Upper lobe of left lung (tissue), 6 donors: ENCODE measurements at regions not wholly inside any gene's neighbourhood (a gene's known extent, or its start where the extent isn't known, plus 50 kb on each side); places are given as distances from the start of the nearest gene placed in this dataset.

ENCODE experiments used
- ATAC-seq, 2 donors: fragments of 200-7000 bp; cut with Tn5 transposase; one replicate each; pipeline ENCODE4 v1.9.1; 2022; ENCODE audit warnings: mild to moderate bottlenecking in 2 of 2, moderate library complexity in 2 of 2; ENCODE audit not compliant: low FRiP score in 2 of 2
- DNase-seq, 2 donors: peaks; one replicate each; pipeline ENCODE4 v3.0.0-alpha.2; 2019 to 2020
- H3K27ac ChIP-seq, 4 donors: fragments of 200-600 bp; sonication (generic); one replicate each; pipeline ENCODE4 v1.5.1; 2016 to 2019
- H3K27me3 ChIP-seq, 4 donors: fragments of 200-600 bp; sonication (generic); one replicate each; pipeline ENCODE4 v1.5.1; 2017 to 2019
- H3K36me3 ChIP-seq, 4 donors: fragments of 200-600 bp; sonication (generic); one replicate each; pipeline ENCODE4 v1.5.1; 2016 to 2019
- H3K4me1 ChIP-seq, 4 donors: fragments of 200-600 bp; sonication (generic); one replicate each; pipeline ENCODE4 v1.5.1; 2018 to 2019
- H3K4me3 ChIP-seq, 4 donors: fragments of 200-600 bp; sonication (generic); one replicate each; pipeline ENCODE4 v1.5.1; 2017 to 2019; ENCODE audit warnings: mild to moderate bottlenecking in 2 of 4, moderate library complexity in 1 of 4
- H3K9me3 ChIP-seq, 4 donors: fragments of 200-600 bp; sonication (generic); one replicate each; pipeline ENCODE4 v1.5.1; 2018 to 2019
- CTCF ChIP-seq, 6 experiments: fragments of 450-650 bp in 4 of 6; fragments of 200-600 bp in 2 of 6; sonication (generic) in 2 of 6; IDR thresholded peaks; one replicate each; pipeline ENCODE4 v1.5.1; 2016 to 2019; ENCODE audit warnings: antibody characterized with exemption in 6 of 6
- EP300 ChIP-seq, 4 donors: sonication (generic); formaldehyde crosslinking; IDR thresholded peaks; one replicate each; pipeline ENCODE4 v1.5.1; 2017; ENCODE audit warnings: antibody characterized with exemption in 4 of 4, control low read depth in 2 of 4
- POLR2A ChIP-seq, 4 donors: fragments of 450-650 bp; IDR thresholded peaks; one replicate each; pipeline ENCODE4 v1.5.1; 2016 to 2017; ENCODE audit warnings: antibody characterized with exemption in 4 of 4, mild to moderate bottlenecking in 2 of 4
- POLR2AphosphoS5 ChIP-seq, 2 donors: sonication (generic); formaldehyde crosslinking; IDR thresholded peaks; one replicate each; pipeline ENCODE4 v1.5.1; 2017; ENCODE audit warnings: antibody characterized with exemption in 2 of 2
- WGBS, 2 donors: methylation state at CpG; one replicate each; pipeline ENCODE4 v1.1.5; 2017 to 2018; 5-methylcytosine and 5-hydroxymethylcytosine counted together
- donor health status: DM: no; HTN: no; CAD: no; lungs with moderate emphysema.
- donor health status: DM: no; HTN: yes; CAD: no; lungs with severe emphysema.

- Histone ChIP-seq H3K27me3 (no peaks in the 10 kb centered on the region), H3K27ac (no peak overlapping the region), H3K36me3 (no peaks in the 10 kb centered on the region), H3K4me3 (no peak overlapping the region), H3K9me3 (no peaks in the 10 kb centered on the region), H3K4me1 (peaks cover 0 to 19% (median 4%) of the 10 kb centered on the region in 4 donors)
- no peak for TF ChIP-seq POLR2A (IDR thresholded peaks at IDR 0.05)
- TF ChIP-seq POLR2AphosphoS5 (IDR thresholded peaks at IDR 0.05) = no peak
- no peak for TF ChIP-seq EP300 (IDR thresholded peaks at IDR 0.05)
- no peak for TF ChIP-seq CTCF (IDR thresholded peaks at IDR 0.05)
- 75 to 94% methylated on average over 2 of the region's 2 CpGs for WGBS, 2 donors
- ATAC-seq (no peak), DNase-seq (no peak)
These were observed 63.7 kb upstream of the CCN6 start for GRCh38 chr6:111990214-111990613.

GRCh38 chr6:111992851-111993250, 61.1 kb upstream of the CCN6 start:
- WGBS, 2 donors = 61 to 67% methylated on average over 4 of the region's 4 CpGs
- Histone ChIP-seq H3K4me3 (no peak overlapping the region), H3K4me1 (peaks cover 0 to 20% (median 6%) of the 10 kb centered on the region in 4 donors), H3K36me3 (no peaks in the 10 kb centered on the region), H3K27ac (no peak overlapping the region), H3K9me3 (no peaks in the 10 kb centered on the region), H3K27me3 (no peaks in the 10 kb centered on the region)
- no peak for TF ChIP-seq POLR2AphosphoS5 (IDR thresholded peaks at IDR 0.05)
- no peak for TF ChIP-seq POLR2A (IDR thresholded peaks at IDR 0.05)
- no peak for TF ChIP-seq EP300 (IDR thresholded peaks at IDR 0.05)
- TF ChIP-seq CTCF (IDR thresholded peaks at IDR 0.05) = no peak
- no peak for DNase-seq
- ATAC-seq = no peak

- no peaks in the 10 kb centered on the region for H3K27me3 ChIP-seq
- H3K9me3 ChIP-seq = no peaks in the 10 kb centered on the region
- no peak for DNase-seq
- no peaks in the 10 kb centered on the region for H3K36me3 ChIP-seq
- no peak for ATAC-seq
- H3K4me3 ChIP-seq = no peak overlapping the region
- 72 to 78% methylated on average over 6 of the region's 6 CpGs for WGBS, 2 donors
- H3K27ac ChIP-seq = no peak overlapping the region
- peaks cover 0 to 20% (median 6%) of the 10 kb centered on the region in 4 donors for H3K4me1 ChIP-seq
- TF ChIP-seq POLR2A (IDR thresholded peaks at IDR 0.05) = no peak
- TF ChIP-seq POLR2AphosphoS5 (IDR thresholded peaks at IDR 0.05) = no peak
- no peak for TF ChIP-seq CTCF (IDR thresholded peaks at IDR 0.05)
- TF ChIP-seq EP300 (IDR thresholded peaks at IDR 0.05) = no peak
These were observed 60.6 kb upstream of the CCN6 start for GRCh38 chr6:111993342-111993741.

- TF ChIP-seq EP300 (IDR thresholded peaks at IDR 0.05) (no peak), CTCF (IDR thresholded peaks at IDR 0.05) (no peak), POLR2AphosphoS5 (IDR thresholded peaks at IDR 0.05) (no peak), POLR2A (IDR thresholded peaks at IDR 0.05) (no peak)
These were observed 59.1 kb upstream of the CCN6 start for GRCh38 chr6:111994791-111995190.

GRCh38 chr6:111995404-111995803, 58.5 kb upstream of the CCN6 start:
- Histone ChIP-seq H3K4me1 (peaks cover 0 to 20% (median 6%) of the 10 kb centered on the region in 4 donors), H3K4me3 (no peak overlapping the region), H3K36me3 (no peaks in the 10 kb centered on the region), H3K27me3 (no peaks in the 10 kb centered on the region), H3K27ac (no peak overlapping the region), H3K9me3 (no peaks in the 10 kb centered on the region)
- DNase-seq (no peak), ATAC-seq (no peak)
- no peak for TF ChIP-seq POLR2AphosphoS5 (IDR thresholded peaks at IDR 0.05)
- TF ChIP-seq POLR2A (IDR thresholded peaks at IDR 0.05) = no peak
- WGBS, 2 donors = 88 to 96% methylated on average over 2 of the region's 2 CpGs

More at GRCh38 chr6:111994791-111995190, 59.1 kb upstream of the CCN6 start:
- WGBS, 2 donors = 88 to 92% methylated on average over 6 of the region's 6 CpGs
- Histone ChIP-seq H3K36me3 (no peaks in the 10 kb centered on the region), H3K27ac (no peak overlapping the region), H3K9me3 (no peaks in the 10 kb centered on the region), H3K4me3 (no peak overlapping the region), H3K4me1 (peaks cover 0 to 20% (median 6%) of the 10 kb centered on the region in 4 donors), H3K27me3 (no peaks in the 10 kb centered on the region)
- DNase-seq (no peak), ATAC-seq (no peak)
